ENCODE measurements at regions not wholly inside any gene's neighbourhood (a gene's known extent, or its start where the extent isn't known, plus 50 kb on each side); places are given as distances from the start of the nearest gene placed in this dataset.
"Not testable (repeated sequence)": the region's sequence is repeated elsewhere in the genome, so short reads cannot be mapped to it uniquely, and the experiment has no call there.

DNA sequence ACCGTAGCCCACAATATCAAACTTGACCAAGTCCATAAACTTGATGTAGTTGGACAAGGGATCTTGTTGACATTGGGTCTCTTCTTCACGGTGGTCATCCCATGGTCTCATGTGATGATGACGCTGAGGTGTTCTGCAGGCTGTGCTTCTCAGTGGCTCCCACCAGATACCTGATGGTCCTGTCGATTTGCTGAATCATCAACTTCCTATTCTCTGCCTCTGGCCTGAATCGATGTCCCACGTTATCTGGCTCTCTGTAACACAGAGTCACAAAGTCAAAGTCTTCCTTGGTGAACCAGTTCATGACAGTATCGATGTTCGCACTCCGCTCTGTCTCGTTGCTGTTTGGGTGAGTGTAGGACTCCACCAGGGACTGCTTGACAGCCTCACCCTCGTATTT lies 217.2 kb upstream of the FRG2C start:
- DNase-seq (ENCODE audit: low read depth): not testable (repeated sequence)

DNA sequence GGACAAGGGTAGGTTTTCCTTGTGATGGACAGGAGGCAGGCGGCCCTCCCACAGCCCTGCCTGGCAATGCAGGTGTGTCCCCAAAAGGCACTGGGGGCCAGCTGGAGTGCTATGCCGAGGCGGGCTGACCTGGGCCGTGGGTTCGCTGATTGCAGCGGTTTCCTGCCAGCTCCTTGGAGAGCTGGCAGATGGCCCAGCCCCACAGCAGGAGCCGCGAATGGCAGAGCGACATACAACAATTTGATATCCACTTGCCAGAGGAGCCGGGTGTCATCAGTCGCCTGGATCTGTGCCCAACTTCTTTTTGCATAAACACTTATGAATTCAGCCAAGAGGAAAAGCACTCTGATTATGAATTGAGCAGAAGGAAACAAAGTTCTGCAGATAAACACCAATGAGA lies 210.8 kb upstream of the FRG2C start:
- DNase-seq (ENCODE audit: low read depth): not testable (repeated sequence)

DNA sequence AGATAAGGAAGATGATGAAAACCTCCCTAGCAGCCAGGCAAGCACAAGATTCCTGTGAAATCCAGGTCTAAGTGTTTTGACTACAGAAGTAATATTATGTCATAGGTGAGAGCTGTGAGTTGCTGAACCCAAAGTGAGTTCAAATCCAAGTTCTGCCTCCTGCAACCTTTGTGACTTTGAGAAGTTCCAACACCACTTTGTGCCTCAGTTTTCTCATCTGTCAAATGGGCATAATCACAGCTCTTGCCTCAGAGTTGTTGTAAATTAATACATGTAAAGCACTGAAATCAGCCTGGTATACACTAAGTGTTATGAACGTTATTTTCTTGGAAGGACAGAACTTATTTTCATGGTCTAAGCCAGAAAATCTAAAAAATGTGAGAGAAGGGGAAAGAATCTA lies 210.3 kb upstream of the FRG2C start:
- not testable (repeated sequence) for DNase-seq (ENCODE audit: low read depth)

DNA sequence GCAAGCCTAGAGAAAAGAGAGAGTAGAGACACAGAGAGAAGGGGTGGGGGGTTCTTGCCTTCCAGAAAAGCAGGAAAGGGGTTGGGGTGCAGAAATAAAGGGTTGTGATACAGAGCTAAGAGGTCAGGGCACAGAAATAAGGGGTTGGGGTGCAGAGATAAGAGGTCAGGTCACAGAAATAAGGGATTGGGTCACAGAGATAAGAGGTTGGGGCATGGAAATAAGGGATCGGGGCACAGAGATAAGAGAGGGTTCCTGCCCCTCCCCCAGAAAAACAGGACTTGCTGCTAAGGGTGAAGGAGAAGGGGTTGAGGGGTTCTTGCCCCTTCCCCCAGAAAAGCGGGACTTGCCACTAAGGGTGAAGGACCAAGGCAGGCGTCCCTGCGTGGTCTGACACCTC lies 189.6 kb upstream of the FRG2C start:
- DNase-seq (ENCODE audit: low read depth): not testable (repeated sequence)

DNA sequence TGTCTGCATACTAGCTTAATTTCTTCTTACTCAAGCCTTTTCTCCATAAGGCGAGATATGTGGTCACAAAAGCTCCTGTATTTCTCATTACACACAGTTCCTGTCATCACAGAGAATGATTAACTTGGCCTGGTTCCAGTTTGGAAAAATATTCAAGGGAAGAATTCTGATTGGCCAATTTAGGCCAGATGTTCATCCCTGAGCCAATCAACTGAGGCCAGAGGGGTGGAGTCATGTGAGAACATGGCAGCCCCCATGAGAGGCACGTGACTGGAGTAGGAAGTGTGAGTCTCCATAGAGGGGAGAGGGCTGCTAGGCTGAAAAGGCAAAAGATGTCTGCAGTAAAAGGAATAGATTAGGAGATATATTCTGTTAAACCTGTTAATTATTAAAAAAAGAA lies 167.5 kb upstream of the FRG2C start:
- DNase-seq (ENCODE audit: low read depth): not testable (repeated sequence)

DNA sequence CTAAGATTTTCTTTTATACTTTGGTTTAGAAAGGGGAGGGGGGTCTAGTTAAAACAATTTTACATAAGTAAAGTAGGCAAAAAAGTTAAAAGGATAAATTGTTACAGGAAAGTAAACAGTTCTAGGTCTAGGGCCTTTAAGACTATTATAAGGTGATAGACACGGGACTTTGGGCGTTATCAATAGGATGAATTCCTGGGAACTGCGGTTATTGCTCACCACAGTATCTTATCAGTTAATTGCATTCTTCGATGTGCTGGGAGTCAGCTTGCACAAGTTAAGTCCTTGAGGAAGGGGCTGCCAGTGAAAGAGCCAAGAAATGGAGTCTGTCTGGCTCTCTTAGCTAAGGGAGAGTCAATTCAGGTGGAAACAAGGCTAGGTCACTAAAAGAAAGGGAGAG lies 163.8 kb upstream of the FRG2C start:
- DNase-seq (ENCODE audit: low read depth): not testable (repeated sequence)

DNA sequence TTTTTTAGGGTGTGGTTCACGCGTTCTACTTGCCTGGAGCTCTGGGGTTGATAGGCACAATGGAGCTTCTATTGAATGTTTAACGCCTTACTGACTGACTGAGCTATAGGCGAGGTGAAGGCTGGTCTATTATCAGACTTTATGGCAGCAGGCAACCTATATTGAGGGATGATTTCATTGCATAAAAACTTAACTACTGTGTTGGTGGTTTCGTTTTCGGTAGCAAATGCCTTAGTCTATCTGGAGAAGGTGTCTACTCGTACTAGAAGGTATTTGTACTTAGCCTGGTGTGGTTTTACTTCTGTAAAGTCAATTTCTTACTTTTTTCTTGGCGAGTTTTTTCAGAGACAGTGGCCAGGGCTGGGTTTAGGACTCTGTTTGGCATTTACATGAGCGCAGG lies 162.0 kb upstream of the FRG2C start:
- not testable (repeated sequence) for DNase-seq (ENCODE audit: low read depth)

DNA sequence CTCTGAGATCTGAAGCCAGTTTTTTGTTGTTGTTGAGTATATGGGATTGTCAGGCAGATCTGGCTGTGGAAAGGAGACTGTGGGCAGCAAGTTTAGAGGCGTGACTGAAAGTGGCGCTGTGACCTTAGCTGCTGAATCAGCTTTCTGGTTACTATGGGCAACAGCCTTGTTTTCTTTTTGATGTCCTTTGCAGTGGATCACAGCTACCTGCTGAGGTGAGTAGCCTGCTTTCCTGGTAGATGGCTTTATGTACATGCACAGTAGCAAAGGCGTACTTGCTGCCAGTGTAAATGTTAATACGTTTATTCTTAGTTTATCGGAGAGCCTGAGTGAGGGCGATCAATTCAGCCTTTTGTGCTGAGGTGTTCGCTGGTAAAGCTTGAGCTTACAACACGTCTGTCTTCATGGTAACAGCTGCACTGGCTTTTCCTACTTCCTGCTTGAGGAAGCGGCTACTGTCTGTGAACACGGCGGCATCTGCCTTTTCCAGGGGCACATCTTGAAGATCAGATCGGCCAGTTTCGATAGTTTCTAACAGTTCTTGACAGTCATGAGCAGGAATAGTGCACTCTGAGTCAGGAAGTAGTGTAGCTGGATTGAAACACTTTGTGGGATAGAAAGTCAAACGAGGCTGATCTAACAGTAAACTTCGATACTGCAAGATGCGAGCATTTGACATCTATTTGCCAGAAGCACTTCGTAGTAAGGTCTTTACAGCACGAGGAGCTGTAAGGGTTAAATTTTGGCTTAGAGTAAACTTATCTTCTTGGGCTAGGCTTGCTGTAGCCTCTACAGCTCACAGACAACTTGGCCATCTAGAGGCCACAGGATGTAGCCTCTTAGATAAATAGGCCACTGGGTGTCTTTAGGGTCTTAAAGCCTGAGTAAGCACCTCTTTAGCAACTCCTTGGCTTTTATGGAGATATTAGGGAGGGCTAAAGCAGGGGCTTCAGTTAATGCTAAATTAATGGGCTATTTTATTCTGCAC lies 161.1 kb upstream of the FRG2C start:
- DNase-seq (ENCODE audit: low read depth): peak; percentile 13

DNA sequence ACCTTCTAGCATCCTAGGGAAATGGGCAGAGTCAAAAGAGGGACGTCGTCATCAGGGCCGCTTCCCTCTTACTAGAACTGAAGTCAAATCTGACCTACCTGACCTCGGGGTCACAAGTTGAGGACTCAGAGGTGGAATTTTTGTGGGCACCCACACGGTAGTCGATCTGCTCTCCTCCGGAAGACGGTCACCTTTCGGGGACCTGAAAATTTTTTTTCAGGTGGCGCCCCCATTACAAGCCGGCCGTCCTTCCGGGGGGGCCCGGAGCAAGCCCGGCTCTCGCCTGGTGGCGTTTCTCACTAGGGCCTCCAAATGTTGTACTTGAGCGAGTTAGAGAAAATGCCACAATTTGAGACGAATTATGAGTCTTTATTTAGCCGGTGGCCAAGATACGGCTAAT lies 157.5 kb upstream of the FRG2C start:
- DNase-seq (ENCODE audit: low read depth): no peak

DNA sequence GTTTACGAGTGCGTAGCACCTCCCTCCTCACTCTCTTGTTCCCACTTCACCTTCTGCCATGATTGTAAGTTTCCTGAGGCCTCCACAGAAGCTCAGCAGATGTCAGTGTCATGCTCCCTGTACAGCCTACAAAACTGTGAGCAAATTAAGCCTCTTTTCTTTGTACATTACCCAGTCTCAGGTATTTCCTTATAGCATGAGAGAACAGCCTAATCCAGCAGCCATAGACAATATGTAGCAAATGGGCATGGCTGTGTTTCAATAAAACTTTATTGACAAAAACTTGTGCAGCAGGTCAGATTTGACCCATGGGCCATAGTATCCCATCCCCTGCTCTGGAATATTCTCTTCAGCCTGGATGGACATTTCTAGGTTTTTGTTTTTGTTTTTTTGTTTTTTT lies 156.2 kb upstream of the FRG2C start:
- DNase-seq (ENCODE audit: low read depth): not testable (repeated sequence)

DNA sequence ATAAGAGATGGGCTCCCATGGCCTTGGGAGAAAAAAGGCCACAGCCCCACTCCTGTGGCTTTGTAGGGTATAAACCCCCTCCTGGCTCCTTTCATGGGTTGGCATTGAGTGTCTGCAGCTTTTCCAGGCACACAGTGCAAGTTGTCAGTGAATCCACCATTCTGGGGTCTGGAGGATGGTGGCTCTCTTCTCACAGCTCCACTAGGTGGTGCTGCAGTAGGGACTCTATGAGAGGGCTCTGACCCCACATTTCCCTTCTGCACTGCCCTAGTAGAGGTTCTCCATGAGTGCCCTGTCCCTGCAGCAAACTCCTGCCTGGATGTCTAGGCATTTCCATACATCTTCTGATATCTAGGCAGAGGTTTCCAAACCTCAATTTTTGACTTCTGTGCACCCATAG lies 136.5 kb upstream of the FRG2C start:
- DNase-seq (ENCODE audit: low read depth): not testable (repeated sequence)

DNA sequence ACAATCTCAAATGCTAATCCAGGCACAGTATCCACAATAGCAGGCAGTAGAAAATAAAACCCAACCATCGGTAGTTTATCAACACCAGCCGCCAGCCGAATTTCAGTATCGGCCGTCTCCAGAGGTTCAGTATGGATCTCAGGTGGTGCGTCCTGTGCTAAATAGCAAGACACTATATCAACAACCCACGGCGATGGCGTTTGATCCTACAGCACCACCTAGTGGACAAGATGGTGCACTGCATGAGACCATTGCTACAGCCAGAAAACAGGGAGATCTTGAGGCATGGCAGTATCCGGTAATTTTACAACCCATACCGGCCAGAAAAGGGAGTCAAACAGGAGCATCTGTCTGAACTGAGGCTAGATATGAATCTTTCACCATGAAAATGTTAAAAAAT lies 112.0 kb upstream of the FRG2C start:
- DNase-seq (ENCODE audit: low read depth): peak; percentile 3

DNA sequence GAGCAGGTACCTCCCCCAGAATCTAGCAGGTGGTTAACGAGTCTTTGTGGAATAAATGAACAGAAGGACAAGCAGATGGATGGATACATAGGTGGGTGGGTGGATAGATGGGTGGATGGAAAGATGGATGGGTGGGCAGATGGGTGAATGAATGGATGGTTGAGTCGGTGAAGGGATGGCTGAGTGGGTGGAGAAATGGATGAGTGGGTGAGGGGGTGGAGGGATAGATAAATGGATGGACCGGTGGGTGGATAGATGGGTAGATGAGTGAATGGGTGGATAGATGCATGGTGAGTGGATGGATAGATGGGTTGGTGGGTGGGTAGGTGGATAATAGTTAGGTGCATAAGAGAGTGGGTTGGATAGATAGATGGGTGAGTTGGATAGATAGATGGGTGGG lies 99.7 kb upstream of the FRG2C start:
- DNase-seq (ENCODE audit: low read depth): not testable (repeated sequence)

DNA sequence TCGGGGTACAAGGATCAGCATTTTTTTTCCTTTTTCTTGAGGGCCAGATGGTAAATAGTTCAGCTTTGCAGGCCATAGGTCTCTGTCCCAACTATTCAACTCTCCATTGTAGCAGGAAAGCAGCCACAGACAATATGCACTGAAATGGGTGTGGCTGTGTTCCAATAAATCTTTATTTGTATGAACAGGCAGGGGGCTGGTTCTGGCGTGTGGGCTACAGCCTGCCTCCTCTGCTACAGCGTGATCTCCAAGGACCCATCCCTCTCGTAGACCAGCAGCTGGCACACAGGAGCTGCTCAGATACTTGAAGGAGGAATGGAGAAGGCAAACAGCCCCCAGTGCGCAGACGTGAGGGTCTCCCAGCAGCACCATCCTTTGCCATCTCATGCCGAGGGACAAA lies 91.8 kb upstream of the FRG2C start:
- DNase-seq (ENCODE audit: low read depth): not testable (repeated sequence)

DNA sequence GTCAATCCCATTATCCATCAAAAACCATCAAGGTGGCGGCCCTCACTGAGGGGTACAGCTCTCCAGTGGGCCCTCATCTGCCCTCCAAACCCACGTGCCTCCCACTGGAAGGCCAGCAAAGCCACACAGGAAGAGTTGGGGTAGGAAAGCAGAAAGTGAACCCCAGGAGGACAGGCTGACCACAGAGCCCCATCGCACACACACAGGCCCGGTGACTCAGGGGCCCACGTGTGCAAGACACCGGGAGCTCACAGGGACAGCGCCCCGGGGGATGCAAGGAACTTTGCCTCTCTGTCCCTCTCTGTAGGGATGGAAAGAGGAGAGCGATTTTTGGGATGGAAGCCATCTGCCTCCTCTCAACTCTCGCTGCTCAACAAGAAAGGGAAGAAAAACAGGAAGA lies 85.0 kb upstream of the FRG2C start:
- not testable (repeated sequence) for DNase-seq (ENCODE audit: low read depth)

DNA sequence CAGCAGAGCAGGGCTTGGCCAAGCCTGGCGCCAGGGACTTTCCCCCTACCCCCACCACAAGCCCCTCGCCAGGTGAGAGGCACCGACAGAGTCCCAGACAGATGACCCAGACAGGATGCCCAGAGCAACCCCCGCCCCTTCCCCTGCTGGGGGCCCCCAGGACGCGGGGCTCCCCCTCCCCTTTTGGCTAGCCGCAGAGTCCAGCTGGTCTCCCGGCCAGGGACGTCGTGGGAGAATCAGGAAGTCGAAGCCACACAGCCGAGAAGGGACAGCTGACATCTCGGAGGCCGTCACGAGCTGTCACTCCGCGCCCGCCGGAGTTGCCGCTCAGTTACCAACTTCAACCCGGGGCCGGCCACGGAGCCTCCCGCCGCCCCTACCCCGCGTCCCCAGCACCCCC lies 84.6 kb upstream of the FRG2C start:
- not testable (repeated sequence) for DNase-seq (ENCODE audit: low read depth)

DNA sequence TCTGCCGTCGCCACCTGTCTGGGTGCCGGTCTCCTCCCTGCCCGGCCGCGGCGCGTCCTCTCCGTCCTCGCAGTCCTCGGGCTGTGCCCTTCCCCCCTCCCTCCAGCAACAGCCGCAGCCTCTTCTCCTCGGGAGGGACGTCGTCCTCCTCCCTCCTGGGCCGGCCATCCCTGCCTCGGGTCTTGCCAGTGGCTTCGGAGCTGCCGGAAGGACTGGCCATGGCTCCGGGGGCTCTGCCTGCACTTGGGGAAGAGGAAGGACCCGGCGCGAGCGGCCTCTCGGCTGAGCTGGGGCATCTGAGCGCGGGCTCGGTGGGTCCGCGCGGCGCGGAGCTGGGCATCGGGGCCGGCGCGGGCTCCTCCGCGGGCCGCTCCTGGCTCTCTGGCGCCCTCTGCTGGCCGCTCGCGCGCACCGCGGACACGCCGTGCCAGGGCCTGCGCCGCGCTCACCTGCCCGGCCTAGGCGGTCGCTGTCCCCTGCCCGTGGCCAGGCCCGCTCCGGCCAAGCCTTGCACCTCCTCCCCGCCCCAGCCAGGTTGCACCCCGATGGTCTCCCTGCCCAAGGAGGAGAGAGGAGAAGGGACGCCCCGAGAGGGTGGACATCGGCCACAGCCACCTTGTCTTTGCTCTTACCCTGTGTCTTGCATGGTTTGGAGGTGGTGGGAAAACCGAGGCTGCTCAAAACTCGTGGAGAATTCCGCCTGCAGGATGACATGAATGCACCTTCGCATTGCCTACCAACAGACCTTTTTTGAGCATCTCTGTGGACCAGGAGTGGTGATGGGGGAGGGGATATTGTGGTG lies 83.9 kb upstream of the FRG2C start:
- not testable (repeated sequence) for DNase-seq (ENCODE audit: low read depth)

DNA sequence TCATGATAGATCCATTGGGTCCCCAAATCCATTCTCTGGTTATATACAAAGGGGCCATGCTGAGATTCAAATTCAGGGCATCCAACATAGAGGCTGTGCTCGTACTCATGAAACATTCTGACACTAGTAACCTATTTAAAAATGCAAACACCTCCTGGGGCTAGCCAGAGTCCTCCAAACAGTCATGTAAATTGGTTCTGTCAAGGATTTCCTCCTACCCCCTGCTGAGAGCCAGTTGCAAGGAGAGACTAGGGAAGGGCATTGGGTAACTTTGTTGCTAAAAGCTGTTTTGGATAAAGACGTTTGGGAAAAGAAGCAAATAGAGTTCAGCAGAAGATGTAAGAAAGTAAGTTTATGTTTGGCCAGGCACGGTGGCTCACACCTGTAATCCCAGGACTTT lies 81.6 kb upstream of the FRG2C start:
- DNase-seq (ENCODE audit: low read depth): not testable (repeated sequence)

DNA sequence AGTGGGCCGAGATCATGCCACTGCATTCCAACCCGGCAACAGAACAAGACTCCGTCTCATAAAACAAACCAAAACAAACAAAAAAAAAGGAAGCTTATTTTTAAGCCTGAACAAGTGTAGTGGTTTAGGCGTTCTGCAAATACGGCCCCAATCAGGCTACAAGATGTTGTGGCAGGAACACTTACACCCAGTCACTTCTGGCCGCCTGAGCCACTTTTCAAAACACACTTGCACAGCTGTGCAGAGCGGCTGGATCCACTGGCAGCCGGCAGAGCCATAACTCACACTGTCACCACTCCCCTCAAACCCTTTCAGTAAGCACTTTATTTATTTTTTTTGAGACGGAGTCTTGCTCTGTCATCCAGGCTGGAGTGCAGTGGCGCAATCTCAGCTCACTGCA lies 81.0 kb upstream of the FRG2C start:
- DNase-seq (ENCODE audit: low read depth): not testable (repeated sequence)

DNA sequence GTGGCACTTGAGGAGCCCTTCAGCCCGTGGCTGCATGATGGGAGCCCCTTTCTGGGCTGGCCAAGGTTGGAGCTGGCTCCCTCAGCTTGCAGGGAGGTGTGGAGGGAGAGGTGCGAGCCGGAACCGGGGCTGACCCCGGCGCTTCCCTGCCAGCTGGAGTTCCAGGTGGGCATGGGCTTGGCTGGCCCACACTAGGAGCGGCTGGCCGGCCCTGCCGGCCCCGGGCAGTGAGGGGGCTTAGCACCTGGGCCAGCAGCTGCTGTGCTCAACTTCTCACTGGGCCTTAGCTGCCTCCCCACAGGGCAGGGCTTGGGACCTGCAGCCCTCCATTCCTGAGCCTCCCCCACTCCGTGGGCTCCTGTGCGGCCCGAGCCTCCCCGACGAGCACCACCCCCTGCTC lies 76.4 kb upstream of the FRG2C start:
- DNase-seq (ENCODE audit: low read depth): not testable (repeated sequence)

DNA sequence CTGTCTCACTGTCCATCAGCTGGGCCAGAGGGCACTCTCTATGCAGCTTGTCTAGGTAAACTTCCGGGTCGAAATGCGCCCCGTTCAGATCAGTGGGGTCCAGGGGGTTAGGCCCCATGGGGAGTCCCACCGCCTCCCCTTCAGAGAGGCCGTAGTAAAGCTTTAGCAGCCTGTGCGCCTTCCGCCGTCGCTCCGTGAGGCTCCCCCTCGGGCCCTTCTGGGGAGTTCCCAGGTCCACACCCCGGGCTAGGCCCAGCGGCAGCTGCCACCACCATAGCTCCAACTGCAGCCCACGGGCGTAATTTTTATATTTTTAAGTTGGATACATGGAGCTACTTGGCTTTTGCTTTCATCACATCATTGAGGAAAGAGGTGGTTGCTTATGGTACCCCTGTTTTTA lies 73.7 kb upstream of the FRG2C start:
- DNase-seq (ENCODE audit: low read depth): not testable (repeated sequence)

DNA sequence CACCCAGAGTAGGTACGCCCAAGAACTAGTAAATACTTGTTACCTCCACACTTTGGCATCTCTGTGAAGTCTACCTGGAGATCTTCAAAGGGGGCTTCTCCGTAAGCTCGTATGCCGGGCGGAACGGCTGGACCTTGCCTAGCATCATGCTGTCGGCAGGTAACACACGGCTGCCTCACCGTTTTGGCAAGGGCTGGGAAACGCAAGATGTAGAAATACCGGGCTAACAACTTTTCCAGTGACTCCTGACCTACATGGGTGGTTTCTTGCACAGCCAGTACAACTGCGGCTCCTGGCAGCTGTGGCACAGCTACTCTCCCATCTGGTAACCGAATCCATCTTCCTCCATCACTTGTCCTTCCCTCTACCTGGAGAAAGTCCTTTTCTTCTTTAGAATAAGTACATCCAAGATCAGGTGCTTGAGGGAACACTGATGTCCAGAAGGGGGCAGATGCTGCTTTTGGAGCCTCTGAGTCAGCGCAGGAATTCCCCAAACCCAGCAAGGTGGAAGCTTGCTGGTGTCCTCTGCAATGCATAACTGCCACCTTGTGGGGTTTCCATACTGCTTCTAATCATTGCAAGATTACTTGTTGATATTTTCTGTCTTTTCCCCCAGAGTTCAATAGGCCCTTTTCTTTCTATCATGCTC lies 59.7 kb upstream of the FRG2C start:
- peak; percentile 16 for DNase-seq (ENCODE audit: low read depth)

Data from iris pigment epithelial cell (primary cell).